ENCODE measurements at regions not wholly inside any gene's neighbourhood (a gene's known extent, or its start where the extent isn't known, plus 50 kb on each side); places are given as distances from the start of the nearest gene placed in this dataset.

- CTCF ChIA-PET, result no interaction called here
- intact Hi-C loops (cut with micrococcal nuclease; ENCODE audit: unreplicated experiment), result no loop called here
- no TSS peak for BruUV-seq (replicated peaks)
Measured at GRCh38 chr14:49478784-49479183, 107.4 kb downstream of the RPS29 start.

DNA sequence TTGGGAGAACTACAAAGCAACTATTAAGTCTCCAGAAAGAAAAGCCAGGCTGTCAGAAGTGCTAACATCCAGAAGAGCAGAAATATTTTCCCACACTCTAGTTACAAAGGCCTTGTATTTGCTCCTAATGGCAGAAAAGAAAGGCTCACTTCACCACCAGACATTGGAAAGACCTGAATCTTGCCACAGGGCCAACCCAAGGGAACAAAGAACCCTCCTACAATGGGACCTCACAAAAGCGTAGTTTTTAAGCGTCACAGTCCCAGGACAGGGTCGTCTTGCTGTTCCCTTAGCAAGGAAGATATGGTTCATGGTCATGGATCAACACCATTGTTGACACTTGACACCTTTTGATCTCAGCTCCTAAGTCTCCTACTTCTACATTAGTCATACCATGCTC, 119.1 kb downstream of the RPS29 start:
- TF ChIP-seq, protein P1, sequence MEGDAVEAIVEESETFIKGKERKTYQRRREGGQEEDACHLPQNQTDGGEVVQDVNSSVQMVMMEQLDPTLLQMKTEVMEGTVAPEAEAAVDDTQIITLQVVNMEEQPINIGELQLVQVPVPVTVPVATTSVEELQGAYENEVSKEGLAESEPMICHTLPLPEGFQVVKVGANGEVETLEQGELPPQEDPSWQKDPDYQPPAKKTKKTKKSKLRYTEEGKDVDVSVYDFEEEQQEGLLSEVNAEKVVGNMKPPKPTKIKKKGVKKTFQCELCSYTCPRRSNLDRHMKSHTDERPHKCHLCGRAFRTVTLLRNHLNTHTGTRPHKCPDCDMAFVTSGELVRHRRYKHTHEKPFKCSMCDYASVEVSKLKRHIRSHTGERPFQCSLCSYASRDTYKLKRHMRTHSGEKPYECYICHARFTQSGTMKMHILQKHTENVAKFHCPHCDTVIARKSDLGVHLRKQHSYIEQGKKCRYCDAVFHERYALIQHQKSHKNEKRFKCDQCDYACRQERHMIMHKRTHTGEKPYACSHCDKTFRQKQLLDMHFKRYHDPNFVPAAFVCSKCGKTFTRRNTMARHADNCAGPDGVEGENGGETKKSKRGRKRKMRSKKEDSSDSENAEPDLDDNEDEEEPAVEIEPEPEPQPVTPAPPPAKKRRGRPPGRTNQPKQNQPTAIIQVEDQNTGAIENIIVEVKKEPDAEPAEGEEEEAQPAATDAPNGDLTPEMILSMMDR (conservative IDR thresholded peaks at IDR 0.05), result no peak
- TF ChIP-seq EZH2 (IDR thresholded peaks at IDR 0.05; ENCODE audit: low read depth), result no peak
- BruUV-seq (replicated peaks), result no TSS peak
- no peaks in the 10 kb centered on the region for H3K36me3 ChIP-seq (ENCODE audit: low read depth)
- no peaks in the 10 kb centered on the region for H3K4me1 ChIP-seq (replicated peaks; ENCODE audit: insufficient read depth)
- H3K4me2 ChIP-seq, result no peak overlapping the region
- H3K27me3 ChIP-seq (ENCODE audit: insufficient read depth, low read depth), result no peaks in the 10 kb centered on the region
- no peak overlapping the region for H3K27ac ChIP-seq
- H3K79me2 ChIP-seq (ENCODE audit: low read depth), result no peaks in the 10 kb centered on the region
- DNase-seq, result no peak
- H3K9me2 ChIP-seq (ENCODE audit: insufficient read depth), result no peaks in the 10 kb centered on the region
- CTCF ChIA-PET, result interaction anchor here (0.6 to 0.7 kb wide), 2 partner anchors 80 to 1470 kb away, joined by 4 to 11 read pairs; no protein-coding TSS in a partner anchor
- no peaks in the 10 kb centered on the region for H3F3A ChIP-seq (ENCODE audit: insufficient read depth, low read depth)
- no peaks in the 10 kb centered on the region for H4K20me1 ChIP-seq (ENCODE audit: insufficient read depth)
- H3K4me3 ChIP-seq, result no peak overlapping the region
- H3K9me3 ChIP-seq (ENCODE audit: insufficient read depth, low read depth), result peaks cover 2% of the 10 kb centered on the region; the same call in 1 of the 2 replicates
- POLR2A ChIA-PET (ENCODE audit: unreplicated experiment), result no interaction called here
- H2AFZ ChIP-seq, result no peak overlapping the region
- intact Hi-C loops (cut with micrococcal nuclease; ENCODE audit: unreplicated experiment), result loop anchor here (10.0 kb wide), 1 partner anchor 118 kb away; the partner anchor contains the start of gene RPS29

More at GRCh38 chr14:49478784-49479183, 107.4 kb downstream of the RPS29 start:
- Histone ChIP-seq H2AFZ (no peak overlapping the region), H3K27me3 (ENCODE audit: insufficient read depth, low read depth) (no peaks in the 10 kb centered on the region), H3K4me3 (no peak overlapping the region), H3K36me3 (ENCODE audit: low read depth) (no peaks in the 10 kb centered on the region), H3F3A (ENCODE audit: insufficient read depth, low read depth) (no peaks in the 10 kb centered on the region), H3K4me1 (replicated peaks; ENCODE audit: insufficient read depth) (no peaks in the 10 kb centered on the region), H3K79me2 (ENCODE audit: low read depth) (no peaks in the 10 kb centered on the region), H3K9me2 (ENCODE audit: insufficient read depth) (no peaks in the 10 kb centered on the region), H3K27ac (no peak overlapping the region), H3K9me3 (ENCODE audit: insufficient read depth, low read depth) (no peaks in the 10 kb centered on the region), H4K20me1 (ENCODE audit: insufficient read depth) (no peaks in the 10 kb centered on the region), H3K4me2 (no peak overlapping the region)
- POLR2A ChIA-PET (ENCODE audit: unreplicated experiment), result no interaction called here
- TF ChIP-seq, protein P1 (conservative IDR thresholded peaks at IDR 0.05), result no peak
- no peak for TF ChIP-seq EZH2 (IDR thresholded peaks at IDR 0.05; ENCODE audit: low read depth)
- no peak for DNase-seq

DNA sequence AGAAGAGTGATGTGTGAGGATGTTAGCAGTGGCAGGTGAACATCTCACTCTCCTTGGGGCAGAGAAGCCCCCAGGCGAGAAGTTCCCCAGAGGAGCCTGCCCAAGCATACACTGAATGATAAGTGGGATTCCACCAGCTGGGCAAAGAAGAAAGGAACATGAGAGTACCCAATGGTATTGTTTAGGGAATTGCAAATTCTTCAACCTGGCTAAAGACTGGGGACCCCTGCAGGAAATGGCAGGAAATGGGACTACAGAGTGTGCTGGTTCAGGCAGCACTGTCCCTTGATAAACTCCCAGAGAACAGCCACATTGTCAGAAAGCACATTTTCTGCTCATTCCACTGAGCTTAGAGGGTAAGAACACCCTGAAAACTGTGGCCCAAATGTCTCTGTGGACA, 121.3 kb downstream of the RPS29 start:
- intact Hi-C loops (cut with micrococcal nuclease; ENCODE audit: unreplicated experiment), result loop anchor here (10.0 kb wide), 1 partner anchor 120 kb away; the partner anchor contains the start of gene RPS29
- Histone ChIP-seq H3K27ac (no peak overlapping the region), H3K27me3 (ENCODE audit: insufficient read depth, low read depth) (no peaks in the 10 kb centered on the region), H3K79me2 (ENCODE audit: low read depth) (no peaks in the 10 kb centered on the region), H3K9me2 (ENCODE audit: insufficient read depth) (no peaks in the 10 kb centered on the region), H3F3A (ENCODE audit: insufficient read depth, low read depth) (no peaks in the 10 kb centered on the region), H4K20me1 (ENCODE audit: insufficient read depth) (no peaks in the 10 kb centered on the region), H2AFZ (no peak overlapping the region), H3K36me3 (ENCODE audit: low read depth) (no peaks in the 10 kb centered on the region), H3K4me2 (no peak overlapping the region), H3K9me3 (ENCODE audit: insufficient read depth, low read depth) (peaks cover 2% of the 10 kb centered on the region; the same call in 1 of the 2 replicates), H3K4me3 (no peak overlapping the region), H3K4me1 (replicated peaks; ENCODE audit: insufficient read depth) (no peaks in the 10 kb centered on the region)
- TF ChIP-seq, protein P1 (conservative IDR thresholded peaks at IDR 0.05), result no peak; the same call in 1 of the 2 replicates
- no peak for TF ChIP-seq EZH2 (IDR thresholded peaks at IDR 0.05; ENCODE audit: low read depth)
- no TSS peak for BruUV-seq (replicated peaks)
- no peak for DNase-seq
- POLR2A ChIA-PET (ENCODE audit: unreplicated experiment), result no interaction called here
- CTCF ChIA-PET, result no interaction called here

All from PC-9 (cell line).